SH-SY5Y (cell line): ENCODE measurements at regions not wholly inside any gene's neighbourhood (a gene's known extent, or its start where the extent isn't known, plus 50 kb on each side); places are given as distances from the start of the nearest gene placed in this dataset.

Experiments used
- GATA2 ChIP-seq: IDR thresholded peaks from 2 replicates; pipeline ENCODE4 v1.6.1; 2011; ENCODE audit warnings: mild to moderate bottlenecking, low read depth, low read length
- GATA3 ChIP-seq: IDR thresholded peaks from 2 replicates; pipeline ENCODE4 v1.6.1; 2011; ENCODE audit warnings: low read depth, mild to moderate bottlenecking, low read length, moderate library complexity

DNA sequence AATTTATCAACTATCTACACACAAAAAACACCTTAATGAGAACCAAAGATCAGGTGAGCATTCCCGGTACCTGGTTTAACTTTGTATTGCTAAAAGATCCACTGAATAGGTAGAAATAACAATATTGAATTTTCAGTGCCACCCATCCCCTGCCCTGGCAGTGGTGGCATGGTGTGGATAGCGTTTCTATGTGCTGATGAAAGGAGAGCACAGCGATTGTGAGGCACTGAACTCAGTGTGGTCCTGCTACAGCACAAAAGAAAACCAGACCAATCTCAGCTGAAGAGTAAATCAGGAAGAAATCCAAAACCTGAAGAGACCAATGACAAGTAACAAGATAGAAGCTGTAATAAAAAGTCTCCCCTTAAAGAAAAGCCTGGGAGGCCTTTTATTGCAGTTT is 984.6 kb upstream of the AGA start:
- TF ChIP-seq GATA2, result no peak
- TF ChIP-seq GATA3, result no peak

- no peak for TF ChIP-seq GATA2
- TF ChIP-seq GATA3, result no peak
These were observed 985.4 kb upstream of the AGA start for GRCh38 chr4:178427663-178428062.

DNA sequence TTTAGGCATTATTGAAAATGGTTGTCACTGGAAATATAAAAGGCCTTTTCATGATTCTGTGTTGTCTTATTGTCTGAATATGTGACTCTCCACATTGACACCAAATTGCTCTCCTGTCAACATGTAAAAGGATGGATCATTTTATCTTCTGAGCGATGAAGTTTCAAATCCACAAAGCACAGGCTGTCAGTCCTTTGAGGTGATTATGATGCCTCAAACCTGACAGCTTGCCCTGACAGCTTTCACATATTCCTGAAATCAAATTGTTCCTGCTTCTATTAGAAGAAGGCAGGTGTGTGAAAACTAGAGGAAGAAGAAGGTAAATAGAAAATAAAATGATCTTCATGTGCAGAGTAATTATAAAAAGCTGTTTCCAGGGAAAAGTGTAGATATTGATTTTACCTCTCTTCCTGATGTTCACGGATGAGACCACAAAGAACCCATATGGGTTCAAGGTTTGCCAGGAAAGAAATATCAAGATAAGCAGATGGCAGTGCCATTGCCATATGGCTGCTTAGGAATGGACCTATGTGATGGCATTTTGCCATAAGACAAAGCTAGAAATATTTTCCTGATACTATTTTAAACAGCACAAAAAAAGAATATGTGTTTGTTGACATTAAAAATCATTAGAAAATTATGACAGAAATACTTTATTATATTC is 1006.3 kb upstream of the AGA start:
- no peak for TF ChIP-seq GATA2
- no peak for TF ChIP-seq GATA3

- TF ChIP-seq GATA2, result no peak
- no peak for TF ChIP-seq GATA3
These were observed 1008.4 kb upstream of the AGA start for GRCh38 chr4:178450614-178451013.

DNA sequence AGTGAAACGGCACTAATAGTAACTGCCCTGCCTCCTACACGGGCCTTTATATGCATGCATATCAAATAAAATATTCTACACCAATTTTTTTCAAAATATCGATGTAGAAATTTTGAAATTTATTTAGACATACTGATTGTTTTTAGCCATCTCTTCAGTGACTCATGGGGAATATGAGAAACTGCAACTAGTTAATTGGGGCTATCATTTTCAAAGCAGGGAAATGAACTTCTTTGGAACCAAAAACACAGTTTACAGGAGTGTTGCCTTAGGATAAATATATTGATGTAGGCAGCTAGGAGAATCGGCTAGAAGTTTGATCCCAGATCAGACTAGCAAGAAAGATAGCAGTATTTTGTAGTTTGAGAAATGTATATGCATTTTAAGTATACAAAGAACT is 1010.8 kb upstream of the AGA start:
- no peak for TF ChIP-seq GATA3
- no peak for TF ChIP-seq GATA2

GRCh38 chr4:178457286-178457685 is 1015.0 kb upstream of the AGA start:
- TF ChIP-seq GATA3 (no peak), GATA2 (no peak)

GRCh38 chr4:178462710-178463109 is 1020.5 kb upstream of the AGA start:
- TF ChIP-seq GATA2 (no peak), GATA3 (no peak)

DNA sequence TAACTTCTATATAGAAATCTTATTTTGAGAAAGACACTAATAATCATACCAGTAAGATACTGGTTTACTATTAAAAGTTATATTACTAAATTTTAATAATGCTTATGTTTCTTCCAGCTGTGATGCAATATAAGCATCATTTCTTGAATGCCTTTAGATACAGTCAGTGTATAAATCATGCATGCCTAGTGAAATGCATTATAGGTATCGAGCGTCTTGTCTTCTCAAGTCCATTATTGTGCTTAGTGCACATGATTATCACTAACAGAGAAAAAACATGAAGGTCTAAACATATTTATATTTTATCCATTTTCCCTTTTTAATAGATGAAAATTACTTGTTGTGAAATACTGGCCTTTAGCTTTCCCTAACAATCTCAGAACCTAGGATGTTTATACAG is 1021.5 kb upstream of the AGA start:
- TF ChIP-seq GATA3 (no peak), GATA2 (no peak)

GRCh38 chr4:178470996-178471784 is 1029.0 kb upstream of the AGA start:
- TF ChIP-seq GATA2 (no peak), GATA3 (no peak)

- TF ChIP-seq GATA2 (no peak), GATA3 (no peak)
These were observed 1029.8 kb upstream of the AGA start for GRCh38 chr4:178471994-178472393.

GRCh38 chr4:178480105-178480504 is 1037.9 kb upstream of the AGA start:
- TF ChIP-seq GATA2 (no peak), GATA3 (no peak)

DNA sequence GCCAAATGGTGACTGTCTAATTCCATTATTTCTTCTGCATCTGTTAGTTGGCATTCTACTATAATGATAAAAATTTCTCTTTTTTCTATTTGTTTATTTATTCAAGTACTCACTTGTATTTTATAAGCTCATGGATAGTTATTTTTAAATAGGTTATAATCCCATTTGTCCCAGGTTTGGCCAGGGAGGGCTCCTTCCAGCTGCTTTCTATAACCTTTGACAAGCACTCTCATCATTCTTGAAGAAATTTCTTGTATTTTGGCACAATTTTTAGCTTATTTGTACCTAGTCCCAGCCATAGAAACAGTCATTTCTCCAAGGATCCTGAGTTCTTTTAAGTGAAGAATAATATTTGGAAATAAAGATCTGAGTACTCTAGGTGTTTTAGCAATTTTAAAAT is 1038.6 kb upstream of the AGA start:
- TF ChIP-seq GATA2 (no peak), GATA3 (no peak)

DNA sequence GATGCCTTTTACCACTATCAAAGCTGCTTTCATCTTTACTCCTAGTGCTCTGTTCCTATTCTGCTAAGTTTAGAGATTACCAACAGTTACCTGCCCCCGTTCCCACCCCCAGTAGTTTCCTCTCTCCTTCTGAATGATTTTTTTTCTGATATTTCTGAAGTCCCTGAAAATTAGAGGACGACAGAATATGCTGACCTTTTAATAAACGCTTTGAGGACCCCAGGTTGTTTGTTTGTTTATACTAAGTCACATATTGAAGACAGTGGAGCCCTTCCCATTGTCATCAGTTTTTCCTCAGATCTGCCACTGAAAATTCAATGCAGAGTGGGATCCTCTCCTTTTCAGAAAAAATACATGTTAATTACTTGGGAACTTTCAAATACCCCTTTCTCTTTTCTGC is 1039.3 kb upstream of the AGA start:
- TF ChIP-seq GATA2 (no peak), GATA3 (no peak)

GRCh38 chr4:178523038-178523437 is 1080.8 kb upstream of the AGA start:
- TF ChIP-seq GATA2 (no peak), GATA3 (no peak)

- no peak for TF ChIP-seq GATA3
- no peak for TF ChIP-seq GATA2
These were observed 1093.8 kb upstream of the AGA start for GRCh38 chr4:178535939-178536579.
